HG02981 (cell line): ENCODE measurements at regions not wholly inside any gene's neighbourhood (a gene's known extent, or its start where the extent isn't known, plus 50 kb on each side); places are given as distances from the start of the nearest gene placed in this dataset.

Experiments used
- ATAC-seq: cut with Tn5 transposase; IDR thresholded peaks from one replicate; pipeline ENCODE4 v1.9.1; 2021; ENCODE audit warnings: mild to moderate bottlenecking, moderate library complexity; ENCODE audit not compliant: unreplicated experiment

- no peak for ATAC-seq
These were observed 194.1 kb upstream of the DSEL start for GRCh38 chr18:67710639-67711038.

- ATAC-seq: no peak
These were observed 189.2 kb upstream of the DSEL start for GRCh38 chr18:67705748-67706147.

- no peak for ATAC-seq
These were observed 179.2 kb upstream of the DSEL start for GRCh38 chr18:67695684-67696083.

- ATAC-seq: no peak
These were observed 178.3 kb upstream of the DSEL start for GRCh38 chr18:67694787-67695186.

- no peak for ATAC-seq
These were observed 176.3 kb upstream of the DSEL start for GRCh38 chr18:67692811-67693210.

GRCh38 chr18:67682516-67682915 is 166.0 kb upstream of the DSEL start:
- ATAC-seq: no peak

- ATAC-seq: no peak
These were observed 161.0 kb upstream of the DSEL start for GRCh38 chr18:67677489-67677888.

GRCh38 chr18:67672716-67673115 is 156.2 kb upstream of the DSEL start:
- no peak for ATAC-seq

- ATAC-seq: no peak
These were observed 155.6 kb upstream of the DSEL start for GRCh38 chr18:67672155-67672554.

- no peak for ATAC-seq
These were observed 153.6 kb upstream of the DSEL start for GRCh38 chr18:67670024-67670543.

- ATAC-seq: no peak
These were observed 148.7 kb upstream of the DSEL start for GRCh38 chr18:67665266-67665665.

- ATAC-seq: no peak
These were observed 146.5 kb upstream of the DSEL start for GRCh38 chr18:67662996-67663395.

GRCh38 chr18:67661555-67661954 is 145.0 kb upstream of the DSEL start:
- no peak for ATAC-seq

- ATAC-seq: no peak
These were observed 137.6 kb upstream of the DSEL start for GRCh38 chr18:67654101-67654500.

GRCh38 chr18:67652288-67652687 is 135.8 kb upstream of the DSEL start:
- no peak for ATAC-seq

- ATAC-seq: no peak
These were observed 134.9 kb upstream of the DSEL start for GRCh38 chr18:67651438-67651837.

- ATAC-seq: no peak
These were observed 134.3 kb upstream of the DSEL start for GRCh38 chr18:67650686-67651385.

GRCh38 chr18:67646890-67647289 is 130.4 kb upstream of the DSEL start:
- no peak for ATAC-seq

- ATAC-seq: no peak
These were observed 127.7 kb upstream of the DSEL start for GRCh38 chr18:67644226-67644625.

GRCh38 chr18:67639872-67640271 is 123.4 kb upstream of the DSEL start:
- no peak for ATAC-seq

GRCh38 chr18:67636597-67637385 is 120.3 kb upstream of the DSEL start:
- ATAC-seq: no peak

- no peak for ATAC-seq
These were observed 118.3 kb upstream of the DSEL start for GRCh38 chr18:67634631-67635338.
